ENCODE measurements at regions not wholly inside any gene's neighbourhood (a gene's known extent, or its start where the extent isn't known, plus 50 kb on each side); places are given as distances from the start of the nearest gene placed in this dataset.

DNA sequence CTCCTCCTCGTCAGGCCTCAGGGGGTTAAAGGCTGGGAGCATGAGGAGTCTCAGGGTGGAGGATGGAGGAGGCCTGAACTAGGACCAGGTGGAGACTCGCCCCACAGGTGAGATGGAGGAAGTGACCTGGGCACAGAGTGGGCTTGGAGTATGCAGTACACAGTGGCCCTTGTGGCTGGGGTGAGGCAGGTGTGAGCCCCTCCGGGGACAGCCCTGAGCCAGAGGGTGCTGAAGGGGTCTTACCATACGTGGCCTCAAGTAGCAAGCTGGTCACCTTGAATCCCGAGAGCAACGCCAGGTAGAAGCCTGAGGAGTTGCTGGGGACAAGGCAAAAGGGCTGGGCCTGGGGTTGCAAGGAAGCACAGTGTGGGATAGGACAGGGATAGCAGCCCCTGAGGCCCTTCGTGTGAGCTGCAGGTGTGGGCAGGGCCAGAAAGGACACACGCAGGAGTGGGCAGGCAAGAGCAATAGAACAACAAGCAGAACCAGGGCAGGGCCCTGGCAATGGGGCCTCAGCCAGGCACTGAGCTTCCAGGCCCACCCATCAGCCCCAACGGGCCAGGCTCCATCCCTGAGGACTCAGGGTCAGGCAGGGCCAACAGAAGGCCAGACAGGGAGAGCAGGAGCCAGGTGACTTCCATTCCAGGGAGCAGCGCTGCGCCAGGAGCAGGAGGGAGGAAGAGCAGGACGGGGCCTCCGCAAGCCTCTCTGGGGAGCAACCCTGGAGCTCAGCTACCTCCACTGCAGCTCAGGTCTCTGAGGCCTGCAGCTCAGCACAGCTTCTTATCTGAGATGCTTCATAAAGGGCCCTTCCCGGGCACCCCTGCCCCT, 64.2 kb upstream of the TNRC6C start:
- Histone ChIP-seq H3K4me2 (ENCODE audit: low read length) (no peak overlapping the region), H3K79me2 (ENCODE audit: low read length) (no peaks in the 10 kb centered on the region), H3K36me3 (ENCODE audit: low read depth, low read length) (no peaks in the 10 kb centered on the region), H3K9me2 (replicated peaks; ENCODE audit: low read length) (no peaks in the 10 kb centered on the region), H3K9me3 (ENCODE audit: low read length) (no peaks in the 10 kb centered on the region), H3K4me1 (ENCODE audit: insufficient read depth, low read length) (no peaks in the 10 kb centered on the region), H3K9ac (ENCODE audit: low read length) (no peak overlapping the region), H3F3A (ENCODE audit: low read length, unreplicated experiment) (no peaks in the 10 kb centered on the region), H3K27ac (ENCODE audit: low read length) (no peak overlapping the region), H3K27me3 (ENCODE audit: low read length) (peaks cover 44% of the 10 kb centered on the region), H3K4me3 (ENCODE audit: low read length) (no peak overlapping the region), H2AFZ (ENCODE audit: low read length) (no peak overlapping the region), H4K20me1 (ENCODE audit: low read length) (no peaks in the 10 kb centered on the region)
- no peak for ATAC-seq
- CTCF ChIA-PET = no interaction called here
- intact Hi-C loops (cut with micrococcal nuclease) = no loop called here
- POLR2A ChIA-PET (ENCODE audit: unreplicated experiment) = no interaction called here
- no peak for DNase-seq
- TF ChIP-seq, protein P1, sequence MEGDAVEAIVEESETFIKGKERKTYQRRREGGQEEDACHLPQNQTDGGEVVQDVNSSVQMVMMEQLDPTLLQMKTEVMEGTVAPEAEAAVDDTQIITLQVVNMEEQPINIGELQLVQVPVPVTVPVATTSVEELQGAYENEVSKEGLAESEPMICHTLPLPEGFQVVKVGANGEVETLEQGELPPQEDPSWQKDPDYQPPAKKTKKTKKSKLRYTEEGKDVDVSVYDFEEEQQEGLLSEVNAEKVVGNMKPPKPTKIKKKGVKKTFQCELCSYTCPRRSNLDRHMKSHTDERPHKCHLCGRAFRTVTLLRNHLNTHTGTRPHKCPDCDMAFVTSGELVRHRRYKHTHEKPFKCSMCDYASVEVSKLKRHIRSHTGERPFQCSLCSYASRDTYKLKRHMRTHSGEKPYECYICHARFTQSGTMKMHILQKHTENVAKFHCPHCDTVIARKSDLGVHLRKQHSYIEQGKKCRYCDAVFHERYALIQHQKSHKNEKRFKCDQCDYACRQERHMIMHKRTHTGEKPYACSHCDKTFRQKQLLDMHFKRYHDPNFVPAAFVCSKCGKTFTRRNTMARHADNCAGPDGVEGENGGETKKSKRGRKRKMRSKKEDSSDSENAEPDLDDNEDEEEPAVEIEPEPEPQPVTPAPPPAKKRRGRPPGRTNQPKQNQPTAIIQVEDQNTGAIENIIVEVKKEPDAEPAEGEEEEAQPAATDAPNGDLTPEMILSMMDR (conservative IDR thresholded peaks at IDR 0.05; ENCODE audit: low read depth, low read length) = no peak
- TF ChIP-seq EZH2 (IDR thresholded peaks at IDR 0.05; ENCODE audit: low read length, unreplicated experiment) = no peak
- TF ChIP-seq EZH2phosphoT487 (IDR thresholded peaks at IDR 0.05; ENCODE audit: borderline replicate concordance, low read length) = no peak
- BruUV-seq (replicated peaks) = no TSS peak

DNA sequence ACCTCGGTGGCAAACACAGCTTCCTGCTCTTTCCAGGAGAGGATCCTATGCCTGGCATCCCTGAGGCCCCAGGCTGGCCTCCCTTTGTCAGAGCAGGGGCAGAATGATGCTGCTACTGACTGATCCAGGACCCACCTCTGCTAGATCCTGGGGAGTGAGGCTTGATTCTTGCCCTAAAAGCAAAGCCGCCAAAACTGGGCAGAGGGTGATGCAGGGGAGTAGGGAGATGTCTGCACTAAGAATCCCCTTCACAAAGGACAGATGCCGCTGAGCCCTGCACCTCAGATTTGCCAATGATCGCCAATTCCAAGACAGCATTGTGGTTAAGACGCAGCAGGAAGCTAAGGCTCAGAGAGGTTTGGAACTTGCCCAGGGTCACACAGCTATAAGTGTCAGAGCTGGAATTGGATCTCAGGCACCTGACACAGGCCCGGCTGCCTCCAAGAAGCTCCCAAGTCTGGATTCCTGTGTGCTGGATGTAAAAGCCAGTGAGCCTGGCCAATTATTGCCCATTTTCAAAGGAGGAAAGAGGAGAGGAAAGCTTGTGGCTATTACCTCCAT, 60.7 kb upstream of the TNRC6C start:
- H3K4me1 ChIP-seq (ENCODE audit: insufficient read depth, low read length) = no peaks in the 10 kb centered on the region
- DNase-seq = no peak
- intact Hi-C loops (cut with micrococcal nuclease) = no loop called here
- BruUV-seq (replicated peaks) = no TSS peak
- H3K9me2 ChIP-seq (replicated peaks; ENCODE audit: low read length) = no peaks in the 10 kb centered on the region
- POLR2A ChIA-PET (ENCODE audit: unreplicated experiment) = no interaction called here
- H2AFZ ChIP-seq (ENCODE audit: low read length) = no peak overlapping the region
- no peaks in the 10 kb centered on the region for H4K20me1 ChIP-seq (ENCODE audit: low read length)
- no peak overlapping the region for H3K4me3 ChIP-seq (ENCODE audit: low read length)
- H3F3A ChIP-seq (ENCODE audit: low read length, unreplicated experiment) = no peaks in the 10 kb centered on the region
- CTCF ChIA-PET = no interaction called here
- H3K36me3 ChIP-seq (ENCODE audit: low read depth, low read length) = no peaks in the 10 kb centered on the region
- peaks cover 54% of the 10 kb centered on the region for H3K27me3 ChIP-seq (ENCODE audit: low read length)
- H3K79me2 ChIP-seq (ENCODE audit: low read length) = no peaks in the 10 kb centered on the region
- no peak overlapping the region for H3K9ac ChIP-seq (ENCODE audit: low read length)
- H3K9me3 ChIP-seq (ENCODE audit: low read length) = no peaks in the 10 kb centered on the region
- no peak overlapping the region for H3K4me2 ChIP-seq (ENCODE audit: low read length)
- TF ChIP-seq EZH2phosphoT487 (IDR thresholded peaks at IDR 0.05; ENCODE audit: borderline replicate concordance, low read length) = no peak
- TF ChIP-seq, protein P1 (conservative IDR thresholded peaks at IDR 0.05; ENCODE audit: low read depth, low read length) = no peak
- TF ChIP-seq EZH2 (IDR thresholded peaks at IDR 0.05; ENCODE audit: low read length, unreplicated experiment) = no peak
- no peak for ATAC-seq
- no peak overlapping the region for H3K27ac ChIP-seq (ENCODE audit: low read length)

Measured in PC-3 (cell line).